SK-N-SH (cell line): ENCODE measurements at regions not wholly inside any gene's neighbourhood (a gene's known extent, or its start where the extent isn't known, plus 50 kb on each side); places are given as distances from the start of the nearest gene placed in this dataset.

Experiments used
- CTCF ChIA-PET: fragments of 300-600, 350-600 bp; formaldehyde crosslinking; extraction: SDS; loops from one replicate; lab custom pipeline; 2021; lab: Yijun Ruan, JAX
- POLR2A ChIA-PET: fragments of 350-600 bp; sonication (Branson Sonifier 250); formaldehyde crosslinking; extraction: SDS; loops from one replicate; lab custom pipeline; 2020; ENCODE audit warnings: antibody characterized with exemption, inconsistent platforms; lab: Yijun Ruan, JAX
- DNase-seq: peaks from one replicate; pipeline ENCODE4 v3.0.0; 2012
- H2AFZ ChIP-seq: fragments of 200-600 bp; sonication (generic); 2 replicates; pipeline ENCODE4 v1.8.1; 2016; ENCODE audit warnings: antibody characterized with exemption, mild to moderate bottlenecking, low read depth
- H3F3A ChIP-seq: fragments of 200-600 bp; sonication (generic); replicated peaks from 2 replicates; pipeline ENCODE3; 2016; ENCODE audit warnings: antibody characterized with exemption, mild to moderate bottlenecking; ENCODE audit not compliant: insufficient read depth
- H3K27ac ChIP-seq, 2 experiments: fragments of 200-500 bp in 1 of 2; fragments of 200-600 bp in 1 of 2; sonication (Bioruptor generic) in 1 of 2; sonication (generic), shearing (Covaris generic) in 1 of 2; 2 replicates each; pipeline versions ENCODE4 v1.5.1 to v1.6.1; 2014 to 2016; ENCODE audit warnings: low read depth in 2 of 2, inconsistent platforms in 1 of 2, low read length in 1 of 2, mild to moderate bottlenecking in 1 of 2, mixed read lengths in 1 of 2
- H3K27me3 ChIP-seq: fragments of 200-600 bp; sonication (generic), shearing (Covaris generic); 2 replicates; pipeline ENCODE4 v1.6.1; 2016; ENCODE audit warnings: mixed run types; ENCODE audit not compliant: insufficient read depth
- H3K36me3 ChIP-seq, 2 experiments: fragments of 200-500 bp in 1 of 2; fragments of 200-600 bp in 1 of 2; sonication (Bioruptor generic) in 1 of 2; sonication (generic) in 1 of 2; replicated peaks in 1 of 2; 2 replicates each; pipeline versions ENCODE3 to v1.5.1; 2014 to 2016; ENCODE audit warnings: low read length in 1 of 2, mild to moderate bottlenecking in 1 of 2; ENCODE audit not compliant: insufficient read depth in 2 of 2, control insufficient read depth in 1 of 2
- H3K4me1 ChIP-seq, 2 experiments: fragments of 200-500 bp in 1 of 2; fragments of 200-600 bp in 1 of 2; sonication (Bioruptor generic) in 1 of 2; sonication (generic), shearing (Covaris generic) in 1 of 2; 2 replicates each; pipeline versions ENCODE4 v1.5.1 to v1.6.1; 2014 to 2016; ENCODE audit warnings: low read depth in 1 of 2, low read length in 1 of 2, mixed run types in 1 of 2; ENCODE audit not compliant: insufficient read depth in 2 of 2, control insufficient read depth in 1 of 2
- H3K4me2 ChIP-seq: fragments of 200-600 bp; sonication (generic), shearing (Covaris generic); 2 replicates; pipeline ENCODE4 v1.6.1; 2017; ENCODE audit warnings: mixed run types
- H3K4me3 ChIP-seq, 2 experiments: fragments of 200-500 bp in 1 of 2; fragments of 200-600 bp in 1 of 2; sonication (Bioruptor generic) in 1 of 2; sonication (generic), shearing (Covaris generic) in 1 of 2; 2 replicates each; pipeline versions ENCODE4 v1.5.1 to v1.8.1; 2014 to 2016; ENCODE audit warnings: low read depth in 2 of 2, inconsistent platforms in 1 of 2, low read length in 1 of 2, mild to moderate bottlenecking in 1 of 2, mixed read lengths in 1 of 2, moderate library complexity in 1 of 2
- H3K79me2 ChIP-seq: fragments of 200-600 bp; sonication (generic); 2 replicates; pipeline ENCODE4 v1.8.1; 2017; ENCODE audit warnings: mild to moderate bottlenecking; ENCODE audit not compliant: insufficient read depth
- H3K9ac ChIP-seq: fragments of 200-600 bp; sonication (generic); 2 replicates; pipeline ENCODE4 v1.6.1; 2017; ENCODE audit warnings: mixed run types
- H3K9me2 ChIP-seq: fragments of 200-600 bp; sonication (generic); 2 replicates; pipeline ENCODE4 v1.6.1; 2017; ENCODE audit warnings: mixed run types
- H3K9me3 ChIP-seq: fragments of 200-600 bp; sonication (generic); 2 replicates; pipeline ENCODE4 v1.6.1; 2017; ENCODE audit warnings: mixed run types, mild to moderate bottlenecking, moderate library complexity
- H4K20me1 ChIP-seq: fragments of 200-600 bp; sonication (generic); 2 replicates; pipeline ENCODE4 v1.6.1; 2017; ENCODE audit warnings: mild to moderate bottlenecking, mixed run types; ENCODE audit not compliant: insufficient read depth
- ELF1 ChIP-seq: IDR thresholded peaks from 2 replicates; pipeline ENCODE4 v1.4.0; 2012
- EP300 ChIP-seq, 2 experiments: IDR thresholded peaks; 2 replicates each; pipeline versions ENCODE4 v1.4.0 to v1.6.1; 2012; ENCODE audit warnings: borderline replicate concordance in 1 of 2, low read depth in 1 of 2, low read length in 1 of 2
- GABPA ChIP-seq: IDR thresholded peaks from 2 replicates; pipeline ENCODE4 v1.4.0; 2012; ENCODE audit warnings: low read depth, mild to moderate bottlenecking
- MEF2A ChIP-seq: IDR thresholded peaks from 2 replicates; pipeline ENCODE4 v1.4.0; 2012; ENCODE audit warnings: low read depth, borderline replicate concordance
- MXI1 ChIP-seq: IDR thresholded peaks from 2 replicates; pipeline ENCODE4 v1.6.1; 2012; ENCODE audit warnings: mild to moderate bottlenecking, low read depth, low read length, improper control_type of control experiment
- PBX3 ChIP-seq: IDR thresholded peaks from 2 replicates; pipeline ENCODE4; 2012
- RAD21 ChIP-seq: IDR thresholded peaks from 2 replicates; pipeline ENCODE4 v1.6.1; 2012; ENCODE audit warnings: mild to moderate bottlenecking, low read length
- RCOR1 ChIP-seq: fragments of 150-350 bp; IDR thresholded peaks from 2 replicates; pipeline ENCODE4 v1.6.1; 2017; ENCODE audit warnings: antibody characterized with exemption, low read length
- TEAD4 ChIP-seq: IDR thresholded peaks from 2 replicates; pipeline ENCODE4 v1.4.0; 2012; ENCODE audit warnings: mild to moderate bottlenecking, borderline replicate concordance; ENCODE audit not compliant: insufficient read depth
- USF1 ChIP-seq: IDR thresholded peaks from 2 replicates; pipeline ENCODE4 v1.4.0; 2012; ENCODE audit warnings: low read depth, borderline replicate concordance
- ZBTB33 ChIP-seq: IDR thresholded peaks from 2 replicates; pipeline ENCODE4 v1.4.0; 2012; ENCODE audit warnings: low read depth, borderline replicate concordance
- WGBS: methylation state at CpG from one replicate; pipeline ENCODE4 v1.1.6; 2017; ENCODE audit warnings: low lambda C conversion rate; 5-methylcytosine and 5-hydroxymethylcytosine counted together
- TF ChIP-seq, protein P1 (sequence below): IDR thresholded peaks from 2 replicates; pipeline ENCODE4 v1.4.0; 2012; ENCODE audit warnings: low read depth

GRCh38 chr4:36485885-36486284, 204.5 kb downstream of the DTHD1 start:
- Histone ChIP-seq H3K27ac (no peak overlapping the region), H3K4me3 (no peak overlapping the region), H2AFZ (no peak overlapping the region), H3K4me2 (no peak overlapping the region), H3K27me3 (no peaks in the 10 kb centered on the region), H3K9me2 (no peaks in the 10 kb centered on the region), H3K4me1 (no peaks in the 10 kb centered on the region), H3F3A (no peaks in the 10 kb centered on the region), H3K79me2 (no peaks in the 10 kb centered on the region), H3K9ac (no peak overlapping the region), H3K36me3 (no peaks in the 10 kb centered on the region), H4K20me1 (no peaks in the 10 kb centered on the region), H3K9me3 (no peaks in the 10 kb centered on the region)
- ChIA-PET POLR2A (no interaction called here), CTCF (no interaction called here)
- DNase-seq = no peak
- WGBS = 10% methylated on average over 3 of the region's 3 CpGs
- TF ChIP-seq RAD21 (no peak), TEAD4 (no peak), ZBTB33 (no peak), EP300 (IDR thresholded peaks at IDR 0.05; ENCODE audit: borderline replicate concordance in 1 of 2, low read depth in 1 of 2, low read length in 1 of 2) (no peak), PBX3 (no peak), MEF2A (no peak), GABPA (no peak), ELF1 (no peak), USF1 (no peak), RCOR1 (no peak)
- TF ChIP-seq, protein P1, sequence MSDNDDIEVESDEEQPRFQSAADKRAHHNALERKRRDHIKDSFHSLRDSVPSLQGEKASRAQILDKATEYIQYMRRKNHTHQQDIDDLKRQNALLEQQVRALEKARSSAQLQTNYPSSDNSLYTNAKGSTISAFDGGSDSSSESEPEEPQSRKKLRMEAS = no peak

- Histone ChIP-seq H4K20me1 (no peaks in the 10 kb centered on the region), H2AFZ (no peak overlapping the region), H3K79me2 (no peaks in the 10 kb centered on the region), H3F3A (no peaks in the 10 kb centered on the region), H3K27me3 (no peaks in the 10 kb centered on the region), H3K4me2 (no peak overlapping the region), H3K9ac (no peak overlapping the region)
- 0% methylated on average over 2 of the region's 2 CpGs for WGBS
- CTCF ChIA-PET = no interaction called here
- DNase-seq = no peak
- no peak for TF ChIP-seq MXI1
- TF ChIP-seq MEF2A = no peak
- TF ChIP-seq, all 33 proteins: peak for 0
- Histone ChIP-seq H3K9me3 (no peaks in the 10 kb centered on the region), H3K4me1 (no peaks in the 10 kb centered on the region), H3K4me3 (no peak overlapping the region), H3K27ac (no peak overlapping the region), H3K36me3 (no peaks in the 10 kb centered on the region), H3K9me2 (no peaks in the 10 kb centered on the region)
- POLR2A ChIA-PET = no interaction called here
These were observed 208.4 kb downstream of the DTHD1 start for GRCh38 chr4:36489798-36490197.
